Left renal cortex interstitium (tissue), 4 donors: ENCODE measurements at regions not wholly inside any gene's neighbourhood (a gene's known extent, or its start where the extent isn't known, plus 50 kb on each side); places are given as distances from the start of the nearest gene placed in this dataset.
"Not testable (repeated sequence)": the region's sequence is repeated elsewhere in the genome, so short reads cannot be mapped to it uniquely, and the experiment has no call there.

Experiments
- DNase-seq, 4 donors: peaks; one replicate each; pipeline ENCODE4 v3.0.0-alpha.2; 2013; ENCODE audit warnings: low read depth in 4 of 4, low spot score in 2 of 4, missing footprints in 1 of 4

DNA sequence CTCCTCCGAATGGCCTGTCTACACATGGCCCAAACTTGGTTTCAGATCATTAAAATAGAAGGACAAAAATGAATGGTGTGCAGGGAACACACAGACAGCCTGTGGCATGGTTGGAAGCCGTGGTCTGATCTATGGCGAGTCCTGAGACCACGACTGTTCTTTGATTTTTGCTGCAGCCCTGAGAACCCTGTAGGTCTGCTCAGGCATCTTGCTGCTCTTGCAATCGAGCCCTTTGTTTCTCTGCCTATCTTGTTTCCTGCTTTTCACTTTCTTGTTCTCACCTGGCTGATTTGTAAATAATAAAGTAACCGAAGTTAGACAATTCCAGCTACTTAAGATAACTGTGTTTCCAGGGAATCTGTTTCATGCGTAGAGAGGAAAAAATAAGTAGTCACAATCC, 54.1 kb upstream of the NBPF9 start:
- not testable (repeated sequence) for DNase-seq

DNA sequence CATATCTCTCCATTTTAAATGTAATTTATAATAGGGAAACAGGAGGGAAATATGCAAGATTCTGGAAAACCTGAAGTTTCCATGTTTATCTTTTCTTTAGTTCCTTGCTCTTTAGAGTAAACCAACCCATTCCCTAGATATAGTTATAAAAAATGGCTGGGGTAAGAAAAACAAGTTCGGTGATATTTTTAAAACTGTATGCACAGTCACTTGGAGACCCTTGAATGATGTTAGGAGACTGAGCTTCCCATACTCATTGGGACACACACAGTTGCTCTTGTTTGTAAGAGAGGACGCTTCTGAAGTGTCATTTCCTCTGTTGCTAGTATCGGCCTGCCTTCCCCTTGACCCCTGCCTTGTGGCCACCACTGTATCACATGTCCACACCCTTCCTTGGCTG, 55.0 kb upstream of the NBPF9 start:
- DNase-seq: not testable (repeated sequence)

DNA sequence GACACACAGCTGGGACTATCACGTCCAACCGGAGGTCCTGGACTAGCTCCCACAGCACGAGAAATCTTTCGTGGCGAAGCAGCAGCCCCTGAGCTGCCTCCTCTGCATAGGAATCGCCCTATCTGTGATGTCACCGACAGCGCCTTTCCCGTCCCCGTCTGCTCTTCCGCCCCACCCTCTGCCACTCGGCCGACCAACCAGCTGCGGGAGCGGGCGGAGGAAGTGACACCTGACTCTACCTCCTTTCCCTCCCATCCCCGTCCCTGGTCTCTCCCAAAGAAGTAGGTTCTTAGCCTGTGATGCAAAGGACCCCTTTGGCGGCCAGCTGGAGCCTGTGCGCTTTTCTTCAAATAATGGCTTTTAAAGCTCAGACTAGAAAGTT, 59.7 kb upstream of the NBPF9 start:
- not testable (repeated sequence) for DNase-seq

DNA sequence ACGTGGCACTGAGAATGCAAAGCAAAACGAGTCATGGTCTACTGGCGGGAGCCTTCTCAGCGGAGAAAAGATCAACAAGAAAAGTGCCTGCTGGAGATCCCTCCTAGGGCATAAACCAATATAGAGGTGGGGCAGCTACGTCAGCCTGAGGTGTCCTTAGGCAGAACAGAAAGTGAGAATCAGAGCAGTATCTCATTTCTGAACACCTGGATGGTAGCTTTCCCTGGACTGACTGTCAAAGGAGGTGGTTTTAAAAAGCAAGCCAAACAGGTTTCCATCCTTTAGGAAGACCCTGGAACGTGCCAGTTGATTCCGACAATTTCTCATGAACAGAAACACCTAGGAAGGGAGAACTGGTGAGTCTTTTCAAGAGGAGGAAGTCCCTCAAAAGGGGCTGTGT, 71.4 kb upstream of the NBPF9 start:
- DNase-seq: not testable (repeated sequence)

DNA sequence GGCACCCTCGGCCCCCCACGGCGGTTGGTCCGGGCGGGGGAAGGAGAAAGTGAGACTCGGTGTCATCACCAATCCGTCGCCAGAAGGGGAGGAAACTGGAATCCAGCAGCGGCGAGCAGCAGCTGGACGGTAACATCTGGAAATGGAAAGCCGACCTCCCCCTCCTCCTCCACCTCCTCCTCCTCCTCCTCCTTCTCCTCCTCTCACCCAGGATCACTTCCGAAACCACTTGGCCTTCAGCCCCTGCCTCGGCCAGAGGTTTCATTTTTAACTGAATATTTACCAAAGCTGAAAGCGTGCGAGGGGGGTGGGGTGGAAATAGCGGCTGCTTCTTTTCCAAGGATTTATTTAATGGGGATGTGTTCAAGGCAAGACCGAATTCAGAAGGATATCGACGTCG, 72.5 kb upstream of the NBPF9 start:
- DNase-seq: not testable (repeated sequence)

DNA sequence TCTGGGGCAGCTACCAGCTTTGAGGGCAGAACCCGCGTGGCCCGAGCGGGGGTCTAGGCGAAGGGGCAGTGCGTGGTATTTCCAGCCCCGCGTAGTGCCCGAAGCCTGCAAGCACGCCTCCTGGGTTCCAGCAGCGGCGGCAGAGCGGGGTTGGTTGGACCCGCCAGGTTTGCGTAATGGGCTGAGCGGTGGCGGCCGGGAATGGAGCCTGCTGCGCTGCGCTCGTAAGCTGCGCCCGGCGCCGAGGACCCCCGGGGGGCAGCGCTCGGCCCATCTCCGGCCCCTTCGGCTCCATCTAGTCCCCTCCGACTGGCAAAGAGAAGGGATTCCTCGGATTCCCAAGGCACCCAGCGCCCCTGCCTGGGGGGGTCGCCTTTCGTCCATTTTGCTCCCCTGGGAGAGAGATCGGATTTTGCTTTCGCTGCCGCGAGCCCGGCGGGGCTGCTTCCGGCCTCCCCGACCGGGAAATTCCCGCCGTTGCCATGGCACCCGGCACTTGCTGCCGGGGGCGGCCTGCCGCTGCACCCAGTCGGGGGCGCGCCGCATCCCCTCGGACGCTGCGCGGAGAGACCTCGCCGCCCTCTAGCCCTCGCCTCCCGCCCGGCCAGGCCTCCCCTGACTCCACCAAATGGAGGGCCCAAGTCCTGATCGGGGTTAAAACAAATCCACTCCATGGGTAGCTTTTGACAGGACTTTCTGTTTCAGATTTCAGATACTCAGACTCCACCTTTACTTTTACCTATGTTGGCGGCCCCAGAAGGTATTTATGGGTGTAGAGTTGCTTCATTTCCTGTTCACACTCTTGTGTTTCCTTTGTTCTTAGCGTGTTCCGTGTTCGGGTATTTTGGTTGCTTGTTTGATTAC, 73.3 kb upstream of the NBPF9 start:
- peak in 1 of 4 donors; percentile 24 for DNase-seq

DNA sequence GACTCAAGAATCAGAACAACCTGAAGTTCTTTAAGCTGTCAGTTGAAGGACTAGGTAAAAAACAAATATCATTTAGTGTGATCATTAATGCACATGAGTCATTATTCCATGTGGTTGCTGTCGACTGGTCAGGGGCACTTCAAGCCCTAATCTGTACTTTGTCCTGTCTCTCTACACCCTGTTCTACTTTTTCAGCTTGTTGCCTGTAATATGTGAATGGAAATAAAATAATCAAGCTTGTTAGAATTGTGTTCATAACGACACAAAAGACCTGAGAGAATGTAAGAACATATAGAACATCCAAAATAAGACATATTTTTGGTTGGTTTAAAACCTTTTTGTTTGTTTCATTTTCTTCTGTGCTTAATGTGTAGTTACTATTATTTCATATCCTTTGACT, 87.4 kb upstream of the NBPF9 start:
- DNase-seq: not testable (repeated sequence)

DNA sequence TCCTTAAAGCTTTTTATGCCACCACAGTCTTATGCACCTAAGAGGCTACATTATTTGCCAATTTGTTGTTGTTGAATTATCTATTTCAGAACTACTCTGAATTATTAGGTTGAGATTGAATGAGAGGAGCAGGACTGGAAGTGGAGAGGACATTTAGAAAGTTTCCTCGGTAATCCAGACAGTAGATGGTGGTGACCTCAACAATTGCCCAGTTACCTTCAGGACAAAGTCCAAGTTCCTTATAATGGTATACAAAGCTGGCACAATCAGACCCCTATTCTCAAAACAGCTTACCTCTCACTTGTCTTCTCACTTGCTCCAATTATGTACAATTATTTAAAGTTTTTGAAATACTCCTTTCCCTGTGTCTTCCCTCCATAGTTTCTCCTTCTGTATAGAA, 93.3 kb upstream of the NBPF9 start:
- not testable (repeated sequence) for DNase-seq

DNA sequence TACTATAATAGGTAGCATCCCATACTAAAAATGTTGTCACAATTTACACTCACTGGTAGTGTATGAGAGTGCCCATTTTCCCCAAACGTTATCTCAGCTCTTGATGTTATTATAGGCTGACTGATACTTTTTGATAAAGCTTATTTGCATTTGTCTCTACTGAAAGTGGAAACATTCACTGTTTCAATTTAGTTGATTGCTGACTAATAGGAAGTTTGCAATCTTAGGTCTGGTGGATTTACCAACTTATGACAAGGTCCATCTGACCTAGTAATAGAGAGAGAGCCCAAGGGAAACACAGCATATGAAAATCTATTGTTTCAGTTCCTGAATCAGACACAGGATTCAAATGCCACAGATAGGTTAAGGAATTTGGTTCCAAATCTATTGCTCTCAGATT, 97.2 kb upstream of the NBPF9 start:
- not testable (repeated sequence) for DNase-seq

DNA sequence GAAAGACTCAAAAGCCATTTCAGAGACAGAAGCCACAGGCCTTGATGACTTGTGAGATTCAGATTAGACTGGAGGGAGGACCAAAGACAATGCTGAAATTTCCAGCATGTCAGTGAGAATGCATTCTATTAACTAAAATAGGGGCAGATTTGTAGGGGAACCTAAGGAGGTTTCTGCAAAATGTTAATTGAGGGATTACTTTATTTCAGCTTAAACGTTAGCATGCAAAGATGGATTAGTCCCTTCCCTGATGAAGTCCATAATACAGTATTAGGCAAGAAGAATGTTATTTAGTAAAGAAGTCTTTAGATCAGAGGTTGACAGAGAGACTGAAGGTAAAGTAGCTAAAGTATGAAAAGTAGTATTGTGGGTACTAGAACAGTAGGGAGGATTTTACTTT, 98.9 kb upstream of the NBPF9 start:
- DNase-seq: not testable (repeated sequence)

DNA sequence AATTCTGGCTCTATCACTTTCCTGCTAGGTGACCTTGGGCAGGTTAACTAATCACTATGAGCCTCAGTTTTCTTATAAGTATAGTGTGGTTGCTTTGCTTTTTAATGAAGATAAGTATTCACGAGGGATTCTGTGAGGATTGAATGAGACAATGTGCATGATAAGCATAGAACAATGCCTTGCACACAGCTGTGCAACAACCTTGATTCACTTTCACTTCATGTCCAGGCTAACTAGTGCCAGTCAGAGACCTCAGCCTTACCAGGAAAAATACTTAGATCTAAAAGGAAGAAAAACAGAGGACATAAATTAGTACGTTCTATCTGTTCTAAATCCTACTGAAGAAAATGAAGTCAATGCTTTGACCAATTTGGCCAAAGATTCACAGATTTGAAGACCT, 101.0 kb upstream of the NBPF9 start:
- not testable (repeated sequence) for DNase-seq

DNA sequence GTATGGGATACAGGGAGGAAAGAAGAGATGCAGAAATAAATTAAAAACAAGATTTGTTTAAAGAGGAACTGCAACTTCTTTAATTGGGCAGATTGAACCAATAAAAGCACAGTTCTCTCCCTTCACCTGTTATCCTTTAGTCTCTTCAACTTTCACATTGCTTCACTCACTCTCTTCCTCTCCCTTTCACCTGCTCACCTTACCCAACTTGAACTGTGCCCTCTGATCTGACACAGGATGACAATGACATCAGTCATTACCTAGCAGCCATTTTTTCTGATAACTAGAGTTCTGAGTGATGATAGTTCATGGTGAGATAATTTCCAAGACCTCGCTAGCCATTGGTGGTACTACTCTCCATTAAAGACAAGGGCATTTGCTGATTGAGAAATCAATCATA, 105.5 kb upstream of the NBPF9 start:
- DNase-seq: not testable (repeated sequence)

DNA sequence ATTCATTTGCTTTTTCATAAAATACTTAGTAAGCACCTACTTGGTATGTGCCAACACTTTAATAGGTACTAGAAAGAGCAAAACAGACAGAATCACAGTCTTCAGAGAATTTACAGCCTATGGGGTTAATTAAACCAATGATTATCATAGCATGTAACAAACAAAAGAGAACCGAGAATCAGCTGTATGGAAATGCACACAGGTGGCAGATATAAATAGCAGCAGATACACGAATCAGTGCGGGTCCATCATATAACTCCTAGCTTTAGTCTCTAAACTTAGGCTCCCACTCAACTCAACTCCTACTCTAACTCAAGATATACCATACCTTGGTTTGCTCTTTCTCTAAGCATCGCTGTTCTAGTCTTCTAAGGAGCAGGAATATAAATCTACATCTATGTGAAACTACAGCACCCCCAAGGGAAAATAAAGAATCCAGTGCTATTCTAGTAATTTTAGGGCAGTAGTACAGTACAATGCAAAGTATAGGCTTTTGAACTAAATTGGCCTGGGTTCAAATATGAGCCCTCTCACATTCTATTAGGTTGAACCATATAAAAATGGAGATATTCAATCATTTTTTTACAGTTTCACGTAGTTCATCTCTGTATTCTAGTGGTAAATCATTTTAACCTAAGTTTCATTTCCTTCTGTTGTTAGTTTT, 108.5 kb upstream of the NBPF9 start:
- DNase-seq: not testable (repeated sequence)

DNA sequence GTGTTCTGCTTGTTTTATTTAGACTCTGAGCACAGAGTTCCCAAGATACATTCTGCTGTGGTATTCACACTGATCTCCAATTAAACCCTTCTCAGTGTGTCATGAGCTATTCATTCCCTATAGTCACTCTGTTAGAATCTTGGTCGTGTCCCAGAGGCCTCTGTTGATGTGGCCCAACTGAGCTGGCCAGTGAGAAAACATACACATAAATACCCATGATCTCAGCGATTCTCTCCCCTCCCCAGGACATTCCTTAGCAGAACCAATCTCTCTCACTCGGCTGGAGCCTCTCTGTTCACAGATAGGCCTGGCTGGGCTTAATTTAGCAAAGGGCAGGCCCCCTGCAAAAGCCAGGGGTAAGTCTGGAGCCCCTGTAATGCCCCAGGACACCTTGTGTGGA, 109.6 kb upstream of the NBPF9 start:
- DNase-seq: not testable (repeated sequence)

DNA sequence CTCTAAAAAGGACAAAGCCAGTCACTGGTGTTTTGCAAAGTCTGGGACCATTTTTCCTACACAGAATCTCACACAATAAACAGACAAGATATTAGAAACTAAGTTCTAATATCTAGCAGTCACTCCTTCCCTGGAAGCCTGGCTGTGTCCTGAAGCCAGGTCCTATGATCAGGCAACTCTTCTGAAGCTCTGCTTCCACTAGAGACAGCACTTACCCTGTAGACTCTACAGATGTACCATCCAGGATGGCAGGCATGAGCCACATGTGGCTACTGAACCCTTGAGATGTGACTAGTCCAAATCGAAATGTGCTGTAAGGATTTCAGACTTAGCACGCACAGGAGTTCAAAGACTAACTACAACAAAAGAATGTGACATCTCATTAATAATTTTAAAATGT, 110.3 kb upstream of the NBPF9 start:
- DNase-seq: not testable (repeated sequence)

DNA sequence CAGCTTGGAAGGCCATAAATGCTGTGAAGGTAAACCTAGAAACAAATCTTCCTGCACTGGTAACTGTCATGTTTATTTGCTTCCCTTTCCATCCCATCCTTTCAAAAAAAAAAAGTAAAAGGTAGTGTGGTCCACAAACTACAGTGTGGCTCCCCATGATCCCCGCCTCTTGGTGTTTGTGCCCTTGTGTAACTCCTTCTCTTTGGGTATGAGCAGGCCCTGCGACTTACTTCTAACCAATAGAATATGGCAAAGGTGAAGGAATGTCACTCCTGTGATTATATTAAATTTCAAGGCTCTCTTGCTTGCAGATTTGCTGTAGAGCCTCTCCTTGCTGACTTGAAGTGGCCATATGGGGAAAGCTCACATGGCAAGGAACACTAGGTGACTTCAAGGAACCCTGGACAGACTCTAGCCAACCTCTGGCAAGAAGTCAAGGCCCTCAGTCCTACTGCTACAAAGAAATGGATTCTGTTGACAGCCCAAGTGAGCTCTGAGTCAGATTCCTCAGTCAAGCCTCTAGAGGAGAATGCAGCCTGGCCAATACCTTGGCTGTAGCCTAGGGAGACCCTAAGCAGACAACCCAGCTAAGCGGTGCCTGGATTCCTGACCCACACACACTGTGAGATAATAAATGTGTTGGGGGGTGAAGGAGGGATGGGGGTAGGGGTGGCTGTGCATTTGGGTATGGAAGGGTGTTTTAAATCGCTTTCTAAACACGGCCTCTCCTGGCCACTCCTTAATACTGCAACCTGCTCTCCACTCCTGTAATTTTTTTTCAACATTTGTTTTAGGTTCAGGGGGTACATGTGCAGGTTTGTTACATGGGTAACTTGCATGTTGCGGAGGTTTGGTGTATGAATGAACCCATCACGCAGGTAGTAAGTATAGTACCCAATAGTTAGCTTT, 115.0 kb upstream of the NBPF9 start:
- DNase-seq: not testable (repeated sequence)

DNA sequence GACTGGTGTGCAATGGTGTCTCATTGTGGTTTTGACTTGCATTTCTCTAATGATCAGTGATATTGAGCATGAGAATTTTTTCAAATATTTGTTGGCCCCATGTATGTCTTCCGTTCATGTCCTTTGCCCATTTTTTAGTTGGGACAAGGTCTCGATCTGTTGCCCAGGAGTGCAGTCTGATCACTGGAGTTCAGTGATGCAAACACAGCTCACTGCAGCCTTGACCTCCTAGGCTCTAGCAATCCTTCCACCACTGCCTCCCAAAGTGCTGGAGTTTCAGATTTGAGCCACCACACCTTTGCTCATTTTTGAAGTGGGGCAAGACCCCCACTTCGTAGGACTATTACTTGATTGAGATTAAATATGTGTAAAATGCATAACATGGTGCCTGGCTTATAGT, 116.2 kb upstream of the NBPF9 start:
- not testable (repeated sequence) for DNase-seq

DNA sequence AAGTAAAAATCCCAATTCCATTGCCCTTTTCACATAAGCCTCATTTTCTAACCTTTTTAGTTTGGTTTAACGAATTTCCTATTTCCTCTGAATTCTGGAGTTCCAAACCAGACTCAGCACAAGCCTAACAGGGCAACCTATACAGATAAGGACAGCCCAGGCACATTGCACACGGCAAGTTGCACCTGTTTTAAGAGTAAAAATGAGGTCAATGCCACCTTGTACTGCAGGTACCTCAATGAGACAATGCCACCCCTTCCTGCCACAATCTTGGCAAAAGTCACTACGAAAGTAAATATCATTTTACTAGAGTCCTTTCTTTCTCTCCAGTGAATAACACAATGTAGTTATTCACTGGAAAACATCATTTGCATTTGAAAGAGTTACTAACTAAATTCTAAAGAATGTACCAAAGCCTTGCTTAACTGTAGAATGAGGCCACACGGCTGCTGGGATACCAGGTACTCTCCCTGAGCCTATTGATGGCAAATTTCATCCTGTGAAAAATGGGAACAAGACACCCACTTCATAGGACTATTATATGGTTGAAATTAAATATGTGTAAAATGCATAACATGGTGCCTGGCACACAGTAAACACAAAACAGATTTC, 117.2 kb upstream of the NBPF9 start:
- not testable (repeated sequence) for DNase-seq

DNA sequence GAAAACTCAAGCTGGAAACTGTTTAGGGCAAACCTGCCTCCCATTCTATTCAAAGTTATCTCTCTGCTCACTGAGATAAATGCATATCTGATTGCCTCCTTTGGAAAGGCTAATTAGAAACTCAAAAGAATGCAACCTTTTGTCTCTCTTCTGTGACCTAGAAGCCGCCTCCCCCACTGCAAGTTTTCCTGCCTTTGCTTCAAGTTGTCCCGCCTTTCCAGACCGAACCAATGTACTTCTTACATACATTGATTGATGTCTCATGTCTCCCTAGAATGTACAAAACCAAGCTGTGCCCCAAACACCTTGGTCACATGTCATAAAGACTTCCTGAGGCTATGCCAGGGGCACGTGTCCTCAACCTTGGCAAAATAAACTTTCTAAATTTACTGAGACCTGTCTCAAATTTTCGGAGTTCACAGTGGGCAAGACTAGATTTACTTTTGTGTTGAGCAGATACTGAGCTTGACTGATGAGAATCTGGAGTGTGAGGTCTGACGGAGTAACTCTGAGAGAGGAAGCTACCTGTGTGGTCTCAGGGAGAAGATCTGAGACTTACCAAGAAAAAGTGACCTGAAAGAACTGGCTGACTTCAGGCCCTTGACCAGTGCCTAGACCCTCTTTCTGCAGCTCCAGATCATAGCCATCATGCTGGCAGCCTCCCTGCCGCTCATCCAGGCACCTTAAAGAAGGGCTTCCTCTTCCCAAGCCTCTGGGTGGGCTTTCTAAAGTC, 124.7 kb upstream of the NBPF9 start:
- DNase-seq: not testable (repeated sequence)
